Uterus (tissue), 2 donors: ENCODE measurements at regions not wholly inside any gene's neighbourhood (a gene's known extent, or its start where the extent isn't known, plus 50 kb on each side); places are given as distances from the start of the nearest gene placed in this dataset.

ENCODE experiments used
- POLR2A ChIP-seq, 2 donors: fragments of 450-650 bp; IDR thresholded peaks; one replicate each; pipeline ENCODE4 v1.6.1; 2016; ENCODE audit warnings: antibody characterized with exemption in 2 of 2, mild to moderate bottlenecking in 1 of 2, moderate library complexity in 1 of 2
- TF ChIP-seq, protein P1 (sequence below), 4 experiments: fragments of 200-600 bp in 2 of 4; fragments of 450-650 bp in 2 of 4; sonication (generic) in 2 of 4; IDR thresholded peaks; one replicate each; pipeline ENCODE4 v1.5.1; 2016 to 2019; ENCODE audit warnings: antibody characterized with exemption in 4 of 4, mild to moderate bottlenecking in 2 of 4, moderate library complexity in 1 of 4

DNA sequence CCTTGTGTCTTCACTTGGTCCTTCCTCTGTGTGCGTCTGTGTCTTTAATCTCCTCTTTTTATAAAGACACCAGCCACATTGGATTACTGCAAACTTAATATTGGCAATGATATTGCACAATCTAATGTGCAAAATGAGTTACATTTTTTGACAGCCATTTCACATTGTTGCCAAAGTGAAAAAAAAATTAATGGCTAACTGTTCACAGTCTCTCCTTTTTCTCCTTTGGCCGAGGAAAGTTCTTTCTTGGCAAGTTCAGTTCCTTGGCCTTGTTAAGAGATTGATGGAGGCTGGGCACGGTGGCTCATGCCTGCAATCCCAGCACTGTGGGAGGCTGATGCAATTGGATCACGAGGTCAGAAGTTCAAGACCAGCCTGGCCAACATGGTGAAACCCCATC lies 62.2 kb upstream of the ZNF280D start:
- TF ChIP-seq, protein P1, sequence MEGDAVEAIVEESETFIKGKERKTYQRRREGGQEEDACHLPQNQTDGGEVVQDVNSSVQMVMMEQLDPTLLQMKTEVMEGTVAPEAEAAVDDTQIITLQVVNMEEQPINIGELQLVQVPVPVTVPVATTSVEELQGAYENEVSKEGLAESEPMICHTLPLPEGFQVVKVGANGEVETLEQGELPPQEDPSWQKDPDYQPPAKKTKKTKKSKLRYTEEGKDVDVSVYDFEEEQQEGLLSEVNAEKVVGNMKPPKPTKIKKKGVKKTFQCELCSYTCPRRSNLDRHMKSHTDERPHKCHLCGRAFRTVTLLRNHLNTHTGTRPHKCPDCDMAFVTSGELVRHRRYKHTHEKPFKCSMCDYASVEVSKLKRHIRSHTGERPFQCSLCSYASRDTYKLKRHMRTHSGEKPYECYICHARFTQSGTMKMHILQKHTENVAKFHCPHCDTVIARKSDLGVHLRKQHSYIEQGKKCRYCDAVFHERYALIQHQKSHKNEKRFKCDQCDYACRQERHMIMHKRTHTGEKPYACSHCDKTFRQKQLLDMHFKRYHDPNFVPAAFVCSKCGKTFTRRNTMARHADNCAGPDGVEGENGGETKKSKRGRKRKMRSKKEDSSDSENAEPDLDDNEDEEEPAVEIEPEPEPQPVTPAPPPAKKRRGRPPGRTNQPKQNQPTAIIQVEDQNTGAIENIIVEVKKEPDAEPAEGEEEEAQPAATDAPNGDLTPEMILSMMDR (IDR thresholded peaks at IDR 0.05): no peak
- no peak for TF ChIP-seq POLR2A (IDR thresholded peaks at IDR 0.05)
